ENCODE measurements at regions not wholly inside any gene's neighbourhood (a gene's known extent, or its start where the extent isn't known, plus 50 kb on each side); places are given as distances from the start of the nearest gene placed in this dataset.

- no peaks in the 10 kb centered on the region for H4K20me1 ChIP-seq (ENCODE audit: insufficient read depth, low read length)
- ChIA-PET POLR2A (no interaction called here), CTCF (ENCODE audit: unreplicated experiment) (no interaction called here)
- H3K79me2 ChIP-seq (ENCODE audit: insufficient read depth, low read depth, low read length): no peaks in the 10 kb centered on the region
- no peak for TF ChIP-seq CTCF (conservative IDR thresholded peaks at IDR 0.05; ENCODE audit: low read length)
- TF ChIP-seq EZH2phosphoT487 (IDR thresholded peaks at IDR 0.05; ENCODE audit: borderline replicate concordance, low read depth, low read length): no peak
- no peak for DNase-seq (ENCODE audit: low spot score)
- no peaks in the 10 kb centered on the region for H3K9me2 ChIP-seq (ENCODE audit: insufficient read depth, low read length)
- BruUV-seq (replicated peaks): no TSS peak
- no peaks in the 10 kb centered on the region for H3K9me3 ChIP-seq (ENCODE audit: low read length)
- no peak overlapping the region for H3K27ac ChIP-seq (ENCODE audit: low read depth, low read length, poor library complexity, severe bottlenecking)
- H3K4me1 ChIP-seq (ENCODE audit: insufficient read depth, low read length, poor library complexity, severe bottlenecking): no peaks in the 10 kb centered on the region
- H3K4me3 ChIP-seq (ENCODE audit: low read depth, low read length, poor library complexity, severe bottlenecking): no peak overlapping the region
- intact Hi-C loops (cut with micrococcal nuclease; ENCODE audit: unreplicated experiment): no loop called here
- no peak overlapping the region for H2AFZ ChIP-seq (ENCODE audit: low read length)
- H3K36me3 ChIP-seq (ENCODE audit: insufficient read depth, low read length): no peaks in the 10 kb centered on the region
- no peak overlapping the region for H3K4me2 ChIP-seq (ENCODE audit: low read length)
Measured at GRCh38 chr4:66921433-66921832, 623.9 kb downstream of the CENPC start.

GRCh38 chr4:66920514-66920913 lies 624.8 kb downstream of the CENPC start:
- ChIA-PET POLR2A (no interaction called here), CTCF (ENCODE audit: unreplicated experiment) (no interaction called here)
- Histone ChIP-seq H2AFZ (ENCODE audit: low read length) (no peak overlapping the region), H3K36me3 (ENCODE audit: insufficient read depth, low read length) (no peaks in the 10 kb centered on the region), H3K4me3 (ENCODE audit: low read depth, low read length, poor library complexity, severe bottlenecking) (no peak overlapping the region), H4K20me1 (ENCODE audit: insufficient read depth, low read length) (no peaks in the 10 kb centered on the region), H3K4me2 (ENCODE audit: low read length) (no peak overlapping the region), H3K27ac (ENCODE audit: low read depth, low read length, poor library complexity, severe bottlenecking) (no peak overlapping the region), H3K79me2 (ENCODE audit: insufficient read depth, low read depth, low read length) (no peaks in the 10 kb centered on the region), H3K9me3 (ENCODE audit: low read length) (no peaks in the 10 kb centered on the region), H3K9me2 (ENCODE audit: insufficient read depth, low read length) (no peaks in the 10 kb centered on the region), H3K4me1 (ENCODE audit: insufficient read depth, low read length, poor library complexity, severe bottlenecking) (no peaks in the 10 kb centered on the region)
- no TSS peak for BruUV-seq (replicated peaks)
- no peak for TF ChIP-seq EZH2phosphoT487 (IDR thresholded peaks at IDR 0.05; ENCODE audit: borderline replicate concordance, low read depth, low read length)
- no peak for TF ChIP-seq CTCF (conservative IDR thresholded peaks at IDR 0.05; ENCODE audit: low read length)
- no peak for DNase-seq (ENCODE audit: low spot score)
- intact Hi-C loops (cut with micrococcal nuclease; ENCODE audit: unreplicated experiment): no loop called here

GRCh38 chr4:66911880-66912279 lies 633.4 kb downstream of the CENPC start:
- no peak overlapping the region for H3K4me2 ChIP-seq (ENCODE audit: low read length)
- TF ChIP-seq EZH2phosphoT487 (IDR thresholded peaks at IDR 0.05; ENCODE audit: borderline replicate concordance, low read depth, low read length): no peak
- no peak for TF ChIP-seq CTCF (conservative IDR thresholded peaks at IDR 0.05; ENCODE audit: low read length)
- H4K20me1 ChIP-seq (ENCODE audit: insufficient read depth, low read length): no peaks in the 10 kb centered on the region
- intact Hi-C loops (cut with micrococcal nuclease; ENCODE audit: unreplicated experiment): no loop called here
- H3K27ac ChIP-seq (ENCODE audit: low read depth, low read length, poor library complexity, severe bottlenecking): no peak overlapping the region
- no peaks in the 10 kb centered on the region for H3K36me3 ChIP-seq (ENCODE audit: insufficient read depth, low read length)
- H3K79me2 ChIP-seq (ENCODE audit: insufficient read depth, low read depth, low read length): no peaks in the 10 kb centered on the region
- H3K9me2 ChIP-seq (ENCODE audit: insufficient read depth, low read length): no peaks in the 10 kb centered on the region
- H3K4me1 ChIP-seq (ENCODE audit: insufficient read depth, low read length, poor library complexity, severe bottlenecking): no peaks in the 10 kb centered on the region
- no peak for DNase-seq (ENCODE audit: low spot score)
- CTCF ChIA-PET (ENCODE audit: unreplicated experiment): no interaction called here
- BruUV-seq (replicated peaks): no TSS peak
- H3K4me3 ChIP-seq (ENCODE audit: low read depth, low read length, poor library complexity, severe bottlenecking): no peak overlapping the region
- no peak overlapping the region for H2AFZ ChIP-seq (ENCODE audit: low read length)
- POLR2A ChIA-PET: interaction anchor here (0.6 kb wide), 2 partner anchors 13 to 202 kb away, joined by 3 to 5 read pairs; no protein-coding TSS in a partner anchor
- no peaks in the 10 kb centered on the region for H3K9me3 ChIP-seq (ENCODE audit: low read length)

All from OCI-LY7 (cell line).